Kidney tubule cell (primary cell): ENCODE measurements at regions not wholly inside any gene's neighbourhood (a gene's known extent, or its start where the extent isn't known, plus 50 kb on each side); places are given as distances from the start of the nearest gene placed in this dataset.
"Not testable (repeated sequence)": the region's sequence is repeated elsewhere in the genome, so short reads cannot be mapped to it uniquely, and the experiment has no call there.

ENCODE experiments used
- DNase-seq: peaks from one replicate; pipeline ENCODE4 v3.0.0-alpha.2; 2018; ENCODE audit warnings: low spot score

DNA sequence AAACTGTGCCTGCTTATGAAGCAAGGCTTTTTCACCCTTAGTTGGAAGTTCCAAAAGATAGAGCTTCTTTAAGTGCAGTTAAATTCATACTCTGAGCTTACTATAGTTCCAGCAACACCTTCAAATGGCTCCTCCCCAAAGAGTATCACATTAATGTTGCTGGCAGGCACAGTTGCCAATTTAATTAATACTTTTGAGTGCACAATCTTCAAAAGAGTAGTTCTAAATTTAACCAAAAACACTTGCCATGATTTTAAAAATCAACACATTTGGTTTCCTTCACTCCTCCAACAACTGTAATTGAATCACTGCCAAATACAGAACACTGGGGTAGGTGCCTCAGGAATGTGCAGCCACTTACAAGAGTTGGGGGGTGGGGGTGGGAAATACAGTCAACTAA is 150.6 kb upstream of the UBE2E3 start:
- DNase-seq: no peak

GRCh38 chr2:180829261-180829660 is 151.1 kb upstream of the UBE2E3 start:
- DNase-seq: no peak

GRCh38 chr2:180828756-180829155 is 151.6 kb upstream of the UBE2E3 start:
- DNase-seq: no peak

GRCh38 chr2:180823546-180824141 is 156.8 kb upstream of the UBE2E3 start:
- peak; percentile 68 for DNase-seq

DNA sequence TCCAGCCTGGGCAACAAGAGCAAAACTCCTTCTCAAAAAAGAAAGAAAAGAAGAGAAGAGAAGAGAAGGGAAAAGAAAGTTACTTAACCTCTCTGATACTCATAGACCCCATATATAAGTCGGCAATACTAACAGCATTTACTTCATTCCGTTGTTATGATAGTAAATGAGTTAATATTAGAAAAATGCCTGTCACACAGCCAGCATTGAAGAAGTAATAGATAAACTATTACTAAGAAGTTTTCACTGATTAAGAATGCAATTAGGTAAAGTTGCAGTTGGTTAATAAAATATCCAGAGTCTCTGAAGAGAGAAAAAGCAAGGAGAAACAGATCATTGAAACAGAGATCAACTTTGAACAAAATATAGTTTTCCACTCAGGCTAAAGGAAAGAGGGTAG is 161.3 kb upstream of the UBE2E3 start:
- peak; percentile 45 for DNase-seq

- not testable (repeated sequence) for DNase-seq
These were observed 161.7 kb upstream of the UBE2E3 start for GRCh38 chr2:180818700-180819099.

GRCh38 chr2:180799141-180799540 is 181.3 kb upstream of the UBE2E3 start:
- no peak for DNase-seq

- DNase-seq: no peak
These were observed 189.5 kb upstream of the UBE2E3 start for GRCh38 chr2:180790891-180791290.

DNA sequence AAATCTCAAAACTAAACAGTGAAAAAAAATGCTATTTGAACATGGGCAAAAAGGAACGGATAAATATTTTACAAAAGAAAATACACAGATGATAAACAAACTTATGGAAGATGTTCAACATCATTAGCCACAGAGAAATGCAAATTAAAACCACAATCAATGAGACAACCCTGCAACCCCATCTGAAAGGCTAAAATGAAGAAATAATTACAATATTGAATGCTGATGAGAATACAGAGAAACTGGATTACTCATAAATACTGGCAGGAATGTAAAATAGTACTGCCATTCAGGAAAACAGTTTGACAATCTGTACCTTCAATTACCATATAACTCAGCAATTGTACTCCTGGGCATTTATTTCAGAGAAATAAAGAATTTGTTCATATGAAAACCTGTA is 193.1 kb upstream of the UBE2E3 start:
- no peak for DNase-seq

- no peak for DNase-seq
These were observed 199.1 kb upstream of the UBE2E3 start for GRCh38 chr2:180781276-180781675.

DNA sequence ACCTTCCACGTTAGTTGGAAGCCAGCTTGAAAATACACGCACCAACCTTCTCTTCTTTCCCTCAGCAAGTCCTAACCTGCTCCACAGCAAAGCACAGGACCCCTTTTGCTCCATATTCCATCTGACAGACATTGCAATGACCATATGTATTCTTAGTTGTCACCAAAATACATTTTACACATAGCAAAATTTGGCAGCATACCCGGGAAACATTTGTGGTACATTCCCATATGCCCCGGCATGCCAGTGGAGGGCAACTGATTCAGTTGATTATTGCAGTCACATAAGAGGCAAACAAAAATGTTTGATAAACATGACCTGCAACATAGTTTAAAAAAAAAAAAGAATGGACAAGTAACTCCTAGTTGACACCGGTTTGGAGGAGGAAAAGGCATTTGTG is 202.1 kb upstream of the UBE2E3 start:
- no peak for DNase-seq

GRCh38 chr2:180776921-180777320 is 203.5 kb upstream of the UBE2E3 start:
- no peak for DNase-seq

DNA sequence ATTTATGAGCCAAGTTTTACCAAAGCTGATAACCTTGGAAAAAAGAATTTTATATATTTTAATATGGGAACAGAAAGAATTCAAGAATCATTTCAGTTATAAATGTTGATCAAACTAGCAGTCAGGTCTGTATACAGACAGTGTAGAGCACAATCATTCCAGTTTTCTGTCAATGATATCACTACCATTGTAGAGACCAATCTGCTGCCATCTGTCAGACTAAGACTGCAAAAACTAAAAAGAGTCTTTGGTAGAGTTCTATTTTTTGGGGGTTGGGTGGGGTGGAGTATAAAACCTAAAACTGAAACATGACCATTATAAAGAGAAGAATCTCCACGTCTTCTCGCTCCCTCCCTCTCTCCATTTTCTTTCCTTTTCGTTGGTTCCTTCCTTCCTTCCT is 204.7 kb upstream of the UBE2E3 start:
- no peak for DNase-seq

DNA sequence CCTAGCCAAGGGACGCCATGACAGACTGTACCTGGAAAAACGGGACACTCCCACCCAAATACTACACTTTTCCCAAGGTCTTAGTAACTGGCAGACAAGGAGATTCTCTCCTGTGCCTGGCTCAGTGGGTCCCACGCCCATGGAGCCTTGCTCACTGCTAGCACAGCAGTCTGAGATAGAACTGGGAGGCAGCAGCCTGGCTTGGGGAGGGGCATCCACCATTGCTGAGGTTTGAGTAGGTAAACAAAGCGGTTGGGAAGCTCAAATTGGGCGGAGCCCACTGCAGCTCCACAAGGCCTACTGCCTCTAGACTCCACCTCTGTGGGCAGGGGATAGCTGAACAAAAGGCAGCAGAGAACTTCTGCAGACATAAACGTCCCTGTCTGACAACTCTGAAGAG is 215.1 kb upstream of the UBE2E3 start:
- DNase-seq: not testable (repeated sequence)

- no peak for DNase-seq
These were observed 217.0 kb upstream of the UBE2E3 start for GRCh38 chr2:180763263-180763989.

GRCh38 chr2:180761224-180761623 is 219.2 kb upstream of the UBE2E3 start:
- peak; percentile 76 for DNase-seq

- no peak for DNase-seq
These were observed 220.8 kb upstream of the UBE2E3 start for GRCh38 chr2:180759631-180760030.

- DNase-seq: peak; percentile 81
These were observed 226.3 kb upstream of the UBE2E3 start for GRCh38 chr2:180753809-180754761.

DNA sequence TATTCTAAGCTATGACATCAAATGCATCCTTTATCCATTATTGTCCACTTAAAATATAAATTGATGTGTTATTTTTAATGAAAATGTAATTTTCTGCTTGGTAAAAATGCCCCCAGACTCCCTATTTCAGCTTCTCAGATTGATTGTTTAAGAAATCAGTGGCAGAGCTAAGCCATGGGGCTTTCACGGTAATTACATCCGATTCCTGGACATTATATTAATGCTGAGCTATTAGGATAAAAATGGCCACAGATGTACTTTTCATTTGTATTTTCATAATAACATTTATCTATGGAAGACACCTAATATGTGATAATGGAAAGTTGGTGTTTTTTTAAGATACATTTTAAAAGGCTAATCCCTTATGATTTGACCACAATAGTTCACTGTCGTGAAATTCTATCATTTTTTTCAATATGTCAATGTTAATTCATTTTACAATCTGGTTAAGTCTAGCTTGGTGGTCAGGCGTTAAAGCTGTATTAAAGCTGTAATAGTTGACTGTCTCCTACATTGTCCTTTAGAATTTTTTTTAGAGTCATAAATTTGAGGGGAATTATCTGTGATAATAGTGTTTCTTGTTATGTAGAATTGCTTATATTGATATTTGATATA is 229.0 kb upstream of the UBE2E3 start:
- no peak for DNase-seq

- peak; percentile 84 for DNase-seq
These were observed 232.7 kb upstream of the UBE2E3 start for GRCh38 chr2:180747728-180748127.

- no peak for DNase-seq
These were observed 237.0 kb upstream of the UBE2E3 start for GRCh38 chr2:180743401-180743800.

- peak; percentile 63 for DNase-seq
These were observed 237.6 kb upstream of the UBE2E3 start for GRCh38 chr2:180742801-180743200.
